Frontal cortex (tissue), 1 donor: ENCODE measurements at regions not wholly inside any gene's neighbourhood (a gene's known extent, or its start where the extent isn't known, plus 50 kb on each side); places are given as distances from the start of the nearest gene placed in this dataset. TPM values are rescaled to one million over a fixed set of nuclear protein-coding genes. Genes with fewer than 3 reads are reported as not detected.

ENCODE experiments used
- small RNA-seq: library from RNA; depleted of rRNA; stranded (forward); fragments of <200 nt; gene quantifications from one replicate; pipeline ENCODE3, GENCODE V24; 2014

Small RNA genes lying in the stretch of these regions (small RNA-seq; reads per million reads assigned to genes)
- gene RF00019: not detected
